GM19328 (cell line): ENCODE measurements at regions not wholly inside any gene's neighbourhood (a gene's known extent, or its start where the extent isn't known, plus 50 kb on each side); places are given as distances from the start of the nearest gene placed in this dataset.
"Not testable (repeated sequence)": the region's sequence is repeated elsewhere in the genome, so short reads cannot be mapped to it uniquely, and the experiment has no call there.

Experiments
- ATAC-seq: cut with Tn5 transposase; IDR thresholded peaks from one replicate; pipeline ENCODE4 v1.9.1; 2021; ENCODE audit warnings: mild to moderate bottlenecking, moderate library complexity; ENCODE audit not compliant: unreplicated experiment

DNA sequence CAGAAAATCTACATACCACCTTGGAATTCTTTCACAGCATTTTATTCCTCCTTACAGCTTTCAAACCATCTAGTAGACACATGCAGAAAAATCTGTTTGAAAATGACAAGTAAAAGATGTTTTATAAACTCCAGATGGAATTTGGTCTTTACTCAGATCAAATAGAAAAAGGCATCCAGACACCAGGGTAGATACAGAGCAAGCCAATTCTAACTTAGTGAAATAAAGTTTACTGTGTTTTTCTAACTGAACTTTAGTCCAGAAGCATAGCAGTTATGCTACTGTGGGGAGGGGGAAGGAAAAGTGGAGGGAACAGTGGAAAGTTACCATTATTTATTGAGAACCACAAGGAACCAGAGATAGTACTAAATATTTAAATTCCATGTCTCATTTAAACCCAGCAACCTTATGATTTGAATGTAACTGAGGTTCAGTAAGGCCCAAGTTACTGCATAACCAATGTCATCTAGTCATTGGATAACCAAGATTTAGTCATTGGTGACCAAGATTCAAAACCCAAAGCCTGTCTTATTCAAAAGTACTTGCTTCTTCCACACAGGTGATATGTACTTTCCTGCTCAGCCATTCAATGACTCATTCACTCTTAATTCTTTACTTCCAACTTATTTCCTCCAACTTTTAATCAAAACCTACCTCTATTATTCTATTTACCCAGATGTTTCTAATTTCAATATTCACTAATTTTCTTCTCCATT lies 57.7 kb downstream of the RAD51AP2 start:
- ATAC-seq = no peak

DNA sequence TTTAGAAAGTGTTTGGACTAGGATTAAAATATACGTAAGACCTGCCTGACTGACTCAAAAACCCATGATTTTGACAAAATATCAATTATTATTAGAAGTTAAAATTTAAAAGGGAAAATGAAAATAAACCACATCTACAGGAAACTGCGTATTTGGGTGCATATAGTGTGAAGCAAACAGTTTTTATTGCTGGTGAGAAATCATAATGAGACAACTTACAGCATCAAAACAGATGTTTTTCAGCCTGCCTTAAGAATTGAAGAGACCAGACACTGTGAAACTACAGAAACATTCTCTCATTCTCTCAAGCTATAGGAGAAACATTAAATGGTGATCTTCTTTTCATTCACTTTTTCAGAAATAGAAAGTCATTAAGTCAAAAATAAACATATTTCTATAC lies 62.9 kb downstream of the RAD51AP2 start:
- no peak for ATAC-seq

DNA sequence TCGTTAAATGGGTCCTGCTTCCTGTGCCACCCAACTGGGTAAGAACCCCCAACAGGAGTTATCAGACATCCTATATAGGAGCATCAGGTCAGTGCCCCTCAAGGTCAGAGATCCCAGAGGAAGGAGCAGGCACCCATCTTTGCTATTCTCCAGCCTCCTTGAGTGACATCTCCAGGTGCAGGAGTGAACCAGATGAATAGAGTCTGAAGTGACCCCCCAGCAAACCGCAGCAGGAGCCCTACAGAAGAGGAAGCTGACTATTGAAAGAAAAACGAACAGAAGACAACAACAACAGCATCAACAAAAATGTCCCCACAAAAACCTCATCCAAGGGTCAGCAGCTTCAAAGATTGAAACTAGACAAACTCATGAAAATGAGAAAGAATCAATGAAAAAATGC lies 72.0 kb downstream of the RAD51AP2 start:
- ATAC-seq = not testable (repeated sequence)

DNA sequence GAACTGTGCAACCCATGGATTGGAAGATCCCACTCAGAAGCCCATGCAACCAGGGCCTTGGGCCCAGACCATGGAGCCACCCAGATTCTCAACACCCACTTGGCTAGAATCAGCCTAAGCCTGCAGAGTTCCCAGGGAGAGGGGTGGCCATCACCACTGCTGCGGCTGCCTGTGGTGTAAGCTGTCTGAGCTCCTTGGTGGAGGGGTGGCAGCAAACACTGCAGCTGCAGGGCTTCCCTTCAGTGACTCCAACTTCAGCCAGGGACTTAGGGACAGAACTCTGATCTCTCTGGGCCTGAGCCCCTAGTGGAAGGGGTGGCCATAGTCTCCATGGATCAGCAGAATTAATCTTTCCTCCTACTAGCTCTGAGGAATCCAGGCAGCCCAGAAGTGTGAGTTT lies 72.5 kb downstream of the RAD51AP2 start:
- no peak for ATAC-seq

DNA sequence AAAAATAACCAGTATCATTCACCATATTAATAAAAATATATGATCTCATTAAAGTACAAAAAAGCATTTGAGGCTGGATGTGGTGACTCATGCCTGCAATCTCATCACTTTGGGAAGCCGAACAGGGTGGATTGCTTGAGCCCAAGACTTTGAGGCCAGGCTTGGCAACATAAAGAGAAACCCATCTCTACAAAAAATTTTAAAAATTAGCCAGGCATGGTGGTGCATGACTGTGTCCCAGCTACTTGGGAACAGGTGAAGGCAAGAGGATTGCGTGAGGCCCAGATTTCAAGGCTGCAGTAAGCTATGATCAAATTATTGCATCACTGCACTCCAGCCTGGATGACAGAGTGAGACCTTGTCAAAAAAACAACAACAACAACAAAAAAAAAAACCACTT lies 75.9 kb downstream of the RAD51AP2 start:
- ATAC-seq = no peak

DNA sequence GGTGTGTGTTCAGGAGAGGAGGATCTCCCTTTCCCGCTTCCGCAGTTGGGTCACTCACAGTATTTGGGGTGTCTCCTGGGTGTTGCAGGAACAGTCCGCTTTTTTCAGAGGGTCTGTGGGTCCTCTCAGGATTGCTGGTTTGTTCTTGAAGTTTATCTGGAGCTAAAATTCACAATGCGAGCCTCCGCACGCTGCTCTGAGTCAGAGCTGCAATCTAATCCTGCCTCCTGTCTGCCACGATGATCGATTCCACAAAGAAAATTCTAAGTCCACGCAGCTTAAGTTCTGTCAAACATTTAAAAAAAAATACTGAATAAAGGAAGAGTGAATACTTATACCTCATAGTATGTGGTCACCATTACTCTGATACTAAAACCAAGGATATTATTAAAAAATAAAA lies 76.5 kb downstream of the RAD51AP2 start:
- no peak for ATAC-seq

DNA sequence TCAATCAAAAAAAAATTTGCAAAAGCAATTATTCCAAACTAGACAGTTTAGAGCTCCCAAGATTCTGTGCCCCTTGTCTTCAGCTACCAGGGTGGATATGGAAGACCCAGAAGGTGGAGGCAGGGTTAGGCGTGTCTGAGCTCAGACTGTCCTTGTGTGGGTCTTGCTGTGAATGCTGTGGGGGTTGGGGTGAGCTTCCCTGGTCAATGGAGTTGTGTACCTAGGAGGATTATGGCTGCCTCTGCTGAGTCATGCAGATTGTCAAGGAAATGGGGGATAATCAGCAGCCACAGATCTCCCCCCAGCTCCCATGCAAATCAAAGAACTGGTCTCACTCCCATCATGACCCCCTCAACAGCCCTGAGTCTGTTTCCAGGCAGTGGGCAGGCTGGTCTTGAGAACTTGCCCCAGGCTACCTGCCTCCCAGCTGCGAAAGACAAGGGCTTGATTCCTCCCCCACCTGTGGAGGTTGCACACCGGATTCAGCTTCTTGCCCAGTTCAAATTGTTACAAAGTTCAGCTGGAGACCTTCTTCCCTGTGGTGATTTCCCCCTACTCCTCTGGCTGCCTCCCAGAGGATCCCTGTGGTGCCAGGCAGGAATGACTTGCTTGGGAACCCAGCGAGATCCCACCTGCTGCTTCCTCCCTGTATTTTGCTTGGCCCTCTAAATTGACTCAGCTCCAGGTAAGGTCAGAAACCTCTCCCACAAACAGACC lies 77.0 kb downstream of the RAD51AP2 start:
- ATAC-seq = no peak

DNA sequence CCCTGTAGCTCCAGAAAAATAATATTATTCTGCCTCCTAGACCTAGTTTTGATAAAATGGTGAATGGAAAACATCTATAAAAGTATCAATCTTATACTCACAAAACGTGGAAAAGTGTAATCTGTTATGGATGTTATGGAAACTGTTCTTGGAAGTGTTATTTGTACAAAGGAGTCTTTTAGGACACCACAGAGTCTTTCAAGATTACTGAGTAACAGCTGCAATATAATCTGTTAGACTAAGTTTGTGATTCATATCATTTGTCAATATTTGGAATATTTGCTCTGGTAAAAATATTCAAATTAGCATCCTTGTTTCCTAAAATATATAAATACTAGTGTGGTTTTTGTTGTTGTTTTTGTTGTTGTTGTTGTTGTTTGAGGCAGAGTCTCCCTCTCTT lies 87.9 kb downstream of the RAD51AP2 start:
- ATAC-seq = no peak

DNA sequence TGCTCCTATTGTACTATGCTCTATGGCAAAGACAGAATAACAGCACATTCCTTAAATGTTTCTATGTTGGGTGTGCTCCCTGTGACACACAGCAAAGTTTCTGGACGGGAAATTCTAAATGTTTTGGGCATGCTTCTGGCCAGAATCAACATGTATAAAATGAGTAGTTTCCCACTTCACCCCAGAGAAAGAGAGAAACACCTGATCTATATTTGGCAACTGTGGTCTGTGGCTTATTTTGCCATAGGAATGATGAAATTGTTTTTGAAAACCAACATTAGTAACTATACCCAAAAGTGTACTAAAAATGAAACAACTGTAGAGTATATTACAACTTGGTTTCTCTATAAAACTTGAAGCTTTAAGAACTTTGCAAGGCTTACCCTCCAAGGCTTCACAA lies 89.1 kb downstream of the RAD51AP2 start:
- ATAC-seq = no peak

DNA sequence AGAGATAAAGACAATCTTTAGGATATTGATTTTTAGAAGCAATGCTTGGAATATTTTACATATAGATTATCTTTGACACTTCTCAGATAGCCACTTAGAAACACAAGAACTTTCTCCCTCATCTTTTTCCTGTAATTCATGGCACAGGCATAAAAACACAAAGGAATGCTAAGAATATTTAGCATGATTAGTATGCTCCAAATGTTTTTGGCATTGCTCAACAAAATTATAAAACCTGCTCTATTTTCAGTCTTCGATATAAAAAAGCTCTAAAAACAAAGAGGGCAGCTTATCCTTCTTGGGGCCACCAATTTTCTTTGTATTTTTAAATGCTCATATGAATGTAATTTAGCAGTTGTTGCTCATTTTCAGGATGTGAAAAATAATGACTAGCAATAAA lies 90.8 kb downstream of the RAD51AP2 start:
- no peak for ATAC-seq

DNA sequence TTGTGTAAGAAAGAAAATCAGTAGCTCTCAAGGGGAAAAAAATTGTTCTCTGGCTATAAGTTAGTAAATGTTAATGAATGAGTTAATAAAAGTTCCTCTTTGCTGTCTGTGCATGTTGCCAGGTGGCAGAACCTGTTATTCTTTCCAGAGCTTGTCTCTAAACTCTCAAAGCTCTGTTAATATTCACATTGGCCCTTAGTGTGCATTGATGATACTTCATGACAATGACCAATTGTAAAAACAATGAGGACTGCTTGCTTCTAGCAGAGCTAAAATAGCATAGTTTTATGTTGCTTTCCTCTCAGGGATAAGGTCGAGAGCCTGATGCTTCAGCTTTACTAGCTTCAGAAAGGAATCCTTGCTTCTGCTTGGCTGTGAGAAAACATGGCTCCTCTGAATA lies 91.5 kb downstream of the RAD51AP2 start:
- no peak for ATAC-seq

DNA sequence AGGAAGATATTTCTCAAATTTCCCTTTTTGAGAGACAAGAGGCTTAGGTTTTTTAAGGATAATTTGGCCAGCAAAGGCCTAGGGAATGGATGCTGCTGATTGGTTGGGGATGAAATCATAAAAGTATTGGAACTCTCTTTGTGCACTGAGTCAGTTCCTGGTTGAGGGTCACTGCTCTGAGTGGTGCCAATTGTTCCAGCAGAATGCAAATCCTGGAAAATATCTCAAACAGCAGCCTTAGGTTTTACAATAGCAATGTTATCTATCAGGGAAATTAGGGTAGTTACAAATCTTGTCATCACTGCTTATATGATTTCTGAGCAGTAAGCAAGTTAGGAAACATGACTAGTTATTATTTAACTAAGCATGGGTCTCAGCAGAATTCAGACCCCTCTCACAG lies 96.2 kb downstream of the RAD51AP2 start:
- ATAC-seq = no peak

DNA sequence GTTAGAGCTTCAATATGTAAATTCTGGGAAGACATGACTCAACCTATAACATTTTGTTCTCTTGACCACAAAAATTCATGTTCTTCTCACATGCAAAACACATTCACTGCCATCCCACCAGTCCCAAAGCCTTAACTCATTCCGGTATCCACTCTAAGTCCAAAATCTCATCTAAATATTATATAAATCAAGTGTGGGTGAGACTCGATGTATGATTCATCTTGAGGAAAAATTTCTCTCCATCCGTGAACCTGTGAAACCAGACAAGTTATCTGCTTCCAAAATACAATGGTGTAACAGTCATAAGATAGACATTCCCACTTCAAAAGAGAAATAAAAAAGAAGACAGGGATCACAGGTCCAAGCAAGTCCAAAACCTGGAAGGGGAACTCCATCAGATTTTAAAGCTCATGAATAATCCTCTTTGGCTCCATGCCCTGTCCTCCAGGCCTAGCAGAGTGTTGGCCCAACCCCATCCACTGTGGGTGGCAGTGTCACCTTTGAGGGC lies 101.3 kb downstream of the RAD51AP2 start:
- ATAC-seq = no peak

DNA sequence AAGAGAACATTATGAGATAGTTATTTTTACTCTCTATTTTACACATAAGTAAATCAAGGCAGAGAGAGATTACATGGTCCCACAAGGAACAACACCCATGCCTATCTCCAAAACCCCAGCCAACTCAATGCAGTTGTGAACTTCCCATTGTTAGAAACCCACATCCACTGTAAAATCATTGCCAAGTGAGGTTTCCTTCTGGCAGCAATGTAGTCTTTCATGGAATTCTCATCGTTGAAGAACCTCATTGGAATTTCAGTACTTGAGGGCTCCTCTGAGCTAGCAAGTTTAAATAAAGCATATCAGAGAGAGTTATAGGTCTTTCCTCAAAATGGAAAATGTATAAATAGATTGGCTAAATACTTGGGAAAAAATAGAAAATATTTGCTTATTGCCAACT lies 105.2 kb downstream of the RAD51AP2 start:
- no peak for ATAC-seq

DNA sequence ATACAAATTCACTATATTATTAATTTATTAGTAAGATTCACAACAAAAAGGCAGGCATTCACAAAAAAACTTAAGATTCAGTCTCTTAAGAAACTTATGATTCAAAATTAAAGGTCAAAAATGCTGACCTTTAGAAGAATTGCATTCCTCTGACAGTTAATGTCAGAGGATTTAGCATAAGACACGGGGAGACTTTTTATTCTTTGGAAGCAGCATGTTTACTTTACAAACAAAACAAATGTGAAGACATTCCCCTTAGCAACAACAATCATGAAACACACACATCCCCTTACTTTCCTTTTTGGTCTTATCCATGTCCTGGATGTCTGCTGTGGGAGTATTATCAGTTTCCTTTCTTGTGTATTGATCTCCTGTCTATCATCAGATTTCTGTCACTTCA lies 117.1 kb downstream of the RAD51AP2 start:
- ATAC-seq = no peak

DNA sequence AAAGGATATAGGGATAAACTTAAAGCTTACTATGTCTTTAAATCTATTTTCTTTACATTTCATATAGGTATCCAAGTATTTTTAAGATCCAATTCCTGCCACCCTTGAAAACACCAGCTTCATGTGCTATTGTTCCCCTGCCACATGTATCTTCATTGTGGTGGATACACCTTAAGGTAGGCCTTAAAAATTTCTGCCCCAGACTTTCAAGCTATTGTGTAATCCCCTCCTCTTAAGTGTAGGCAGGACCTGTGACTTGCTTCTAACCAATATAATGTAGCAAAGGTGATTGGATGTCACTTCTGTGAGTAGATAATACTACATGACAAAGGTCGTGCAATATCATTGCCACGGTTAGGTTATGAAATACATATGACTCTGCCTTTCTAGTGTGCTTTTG lies 119.5 kb downstream of the RAD51AP2 start:
- no peak for ATAC-seq

DNA sequence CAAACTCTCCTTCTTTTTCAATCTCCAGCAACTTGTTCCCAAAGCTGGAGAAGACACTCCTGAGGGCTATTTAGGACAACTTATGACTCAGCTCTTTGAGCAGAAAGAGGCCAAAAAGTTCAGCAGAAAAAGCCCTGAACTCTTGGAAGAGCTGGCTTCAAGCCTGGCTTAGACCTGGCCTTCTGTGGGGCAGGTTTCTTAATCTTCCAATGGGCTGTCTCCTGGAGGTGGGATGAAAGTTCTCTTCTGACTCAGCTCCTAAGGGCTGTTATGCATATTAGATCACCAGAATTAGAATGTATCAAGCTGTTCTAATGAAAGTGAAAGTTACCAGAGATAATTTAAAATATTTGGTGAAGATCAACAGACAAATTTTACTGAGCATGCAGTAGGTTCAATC lies 129.4 kb downstream of the RAD51AP2 start:
- no peak for ATAC-seq

DNA sequence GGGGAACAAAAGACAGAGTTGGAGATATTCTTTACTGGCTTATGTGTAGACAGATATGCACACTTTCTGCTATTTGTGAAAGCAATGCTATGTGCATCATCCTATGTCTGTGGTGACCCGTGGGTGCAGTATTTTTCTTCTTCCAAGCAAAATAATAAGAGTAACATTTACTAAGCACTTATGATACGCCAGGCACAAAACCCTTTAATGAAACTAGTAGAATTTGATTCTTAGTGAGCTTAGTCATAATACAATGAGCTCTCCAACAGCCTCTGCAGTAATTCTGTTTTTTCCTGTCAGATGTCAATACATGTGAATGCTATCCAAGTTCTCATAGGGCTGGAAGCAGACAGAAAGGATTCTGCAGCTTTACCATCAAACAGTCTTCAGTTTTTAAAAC lies 130.6 kb downstream of the RAD51AP2 start:
- ATAC-seq = no peak

DNA sequence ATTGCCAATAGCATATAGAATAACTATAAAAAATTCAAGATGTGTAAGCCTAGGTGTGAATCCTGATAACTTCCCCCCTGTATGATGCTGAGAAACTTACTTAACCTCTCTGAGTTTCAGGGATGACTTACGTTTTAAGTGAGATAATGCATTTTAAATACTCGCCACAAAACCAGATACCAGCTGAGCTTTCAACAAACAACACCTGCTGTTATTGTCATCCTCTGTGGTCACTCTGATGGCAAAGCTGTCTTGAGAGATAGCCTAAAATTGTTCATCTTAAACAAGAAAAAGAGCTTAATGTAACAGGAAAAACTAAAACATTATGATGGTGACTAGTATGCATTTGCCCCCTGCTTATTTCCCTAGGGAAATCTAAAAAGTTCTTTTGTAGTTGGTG lies 131.5 kb downstream of the RAD51AP2 start:
- no peak for ATAC-seq

DNA sequence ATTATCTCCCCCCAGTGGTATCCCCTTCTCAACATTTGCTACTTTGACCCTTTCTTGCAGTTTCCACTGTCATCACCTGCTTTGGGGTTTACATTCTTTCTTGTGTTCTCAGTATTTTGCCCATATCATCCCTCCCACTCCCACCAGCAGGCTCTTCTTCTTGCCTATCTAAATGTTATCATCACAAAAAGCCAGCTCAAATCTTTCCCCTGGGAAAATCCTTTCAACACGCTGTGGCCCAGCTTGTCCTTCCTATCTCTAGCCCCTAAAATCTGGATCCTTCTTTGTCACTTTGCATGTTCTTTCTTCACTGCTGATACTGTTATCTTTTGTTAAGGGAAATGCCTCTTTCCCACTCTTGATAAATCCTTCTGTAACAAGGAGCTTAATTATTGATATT lies 138.2 kb downstream of the RAD51AP2 start:
- no peak for ATAC-seq

DNA sequence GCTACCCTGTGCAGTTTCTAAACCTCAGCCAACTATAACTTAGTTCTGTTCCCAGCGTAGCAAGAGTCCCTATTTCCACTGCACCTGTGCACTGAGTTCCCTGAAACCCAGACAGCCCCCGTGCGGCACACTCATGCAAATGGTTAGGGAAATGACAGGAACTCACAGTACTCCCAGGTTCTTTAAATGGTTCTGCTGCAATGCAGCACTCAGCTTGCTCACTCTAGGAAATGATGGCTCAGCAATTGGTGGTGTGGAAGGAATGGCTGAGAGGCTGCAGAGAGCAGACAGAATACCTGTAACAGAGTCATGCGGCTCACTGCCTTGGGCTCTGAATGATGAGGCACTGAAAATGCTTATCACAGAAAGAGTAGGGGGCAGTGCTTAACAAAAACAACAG lies 143.0 kb downstream of the RAD51AP2 start:
- ATAC-seq = no peak

DNA sequence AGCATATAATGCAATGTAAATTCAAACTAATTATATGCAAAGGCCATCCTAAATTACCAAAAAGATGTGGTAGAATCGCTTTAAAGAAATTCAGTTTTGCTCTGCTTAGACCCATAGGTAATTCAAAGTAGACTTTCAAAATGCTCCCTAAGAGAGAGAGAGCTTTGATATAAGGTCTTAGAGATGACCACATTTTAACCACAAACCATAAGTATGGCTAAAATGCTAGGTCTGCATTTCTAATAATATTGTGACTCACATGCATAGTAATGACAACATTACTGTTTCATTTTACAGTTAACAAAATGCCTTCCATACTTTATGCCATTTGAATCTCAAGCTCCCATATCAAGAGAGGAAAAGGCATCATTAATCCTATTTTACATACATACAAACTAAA lies 144.5 kb downstream of the RAD51AP2 start:
- no peak for ATAC-seq

DNA sequence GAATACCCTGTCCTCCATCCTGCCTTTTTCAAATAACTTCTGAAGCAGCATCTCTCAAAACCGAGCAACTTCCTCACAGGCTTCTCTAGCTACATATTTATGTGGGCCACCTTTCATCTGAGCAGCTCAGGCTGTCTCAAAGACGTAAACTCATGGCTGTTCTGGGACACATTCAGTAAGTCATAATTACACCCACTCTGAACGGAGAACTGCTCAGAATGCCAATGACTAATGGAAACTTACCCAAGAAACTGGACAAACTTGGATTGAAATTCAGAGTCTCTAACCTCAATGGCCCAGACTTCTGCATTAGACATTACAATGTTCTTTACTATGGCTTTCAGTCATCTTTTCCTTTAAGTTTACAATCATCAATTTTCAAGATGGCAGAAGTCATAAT lies 145.2 kb downstream of the RAD51AP2 start:
- no peak for ATAC-seq
